Activated CD4-positive, alpha-beta T cell treated with anti-CD3 and anti-CD28 coated beads, Interleukin-2, Interleukin-4, amounts not matched to agents 100 ng/mL and 50 ng/mL, durations not matched to agents 16 hours and 8 hours (primary cell): ENCODE measurements at regions not wholly inside any gene's neighbourhood (a gene's known extent, or its start where the extent isn't known, plus 50 kb on each side); places are given as distances from the start of the nearest gene placed in this dataset.
A peak's percentile ranks its signal among the peaks of the same experiment; 100 is the strongest.
"Not testable (repeated sequence)": the region's sequence is repeated elsewhere in the genome, so short reads cannot be mapped to it uniquely, and the experiment has no call there.

Experiments
- DNase-seq: peaks from one replicate; pipeline ENCODE4 v3.0.0-alpha.2; 2020; ENCODE audit warnings: low spot score

GRCh38 chr7:153217032-153217431 is 457.5 kb downstream of the ACTR3B start:
- DNase-seq, result no peak

GRCh38 chr7:153224890-153225289 is 465.3 kb downstream of the ACTR3B start:
- no peak for DNase-seq

GRCh38 chr7:153245136-153245535 is 485.6 kb downstream of the ACTR3B start:
- not testable (repeated sequence) for DNase-seq

GRCh38 chr7:153245809-153246208 is 486.3 kb downstream of the ACTR3B start:
- DNase-seq, result no peak

GRCh38 chr7:153247926-153248325 is 488.4 kb downstream of the ACTR3B start:
- DNase-seq, result no peak

GRCh38 chr7:153258686-153259085 is 499.1 kb downstream of the ACTR3B start:
- no peak for DNase-seq

GRCh38 chr7:153276394-153276793 is 516.8 kb downstream of the ACTR3B start:
- no peak for DNase-seq

GRCh38 chr7:153286763-153287162 is 527.2 kb downstream of the ACTR3B start:
- DNase-seq, result no peak

GRCh38 chr7:153290066-153290465 is 530.5 kb downstream of the ACTR3B start:
- no peak for DNase-seq

- DNase-seq, result no peak
Measured at GRCh38 chr7:153297141-153297540, 537.6 kb downstream of the ACTR3B start.

- DNase-seq, result no peak
Measured at GRCh38 chr7:153301936-153302335, 542.4 kb downstream of the ACTR3B start.

- DNase-seq, result no peak
Measured at GRCh38 chr7:153320005-153320404, 560.5 kb downstream of the ACTR3B start.

GRCh38 chr7:153320681-153321080 is 561.1 kb downstream of the ACTR3B start:
- no peak for DNase-seq

GRCh38 chr7:153322991-153323390 is 563.4 kb downstream of the ACTR3B start:
- no peak for DNase-seq

- DNase-seq, result no peak
Measured at GRCh38 chr7:153324094-153324493, 564.5 kb downstream of the ACTR3B start.

- no peak for DNase-seq
Measured at GRCh38 chr7:153327683-153328082, 568.1 kb downstream of the ACTR3B start.

- no peak for DNase-seq
Measured at GRCh38 chr7:153331427-153331826, 571.9 kb downstream of the ACTR3B start.

GRCh38 chr7:153354071-153354470 is 594.5 kb downstream of the ACTR3B start:
- DNase-seq, result no peak

- DNase-seq, result no peak
Measured at GRCh38 chr7:153370092-153370491, 610.5 kb downstream of the ACTR3B start.

GRCh38 chr7:153380636-153381035 is 621.1 kb downstream of the ACTR3B start:
- DNase-seq, result no peak

GRCh38 chr7:153381275-153382040 is 621.9 kb downstream of the ACTR3B start:
- peak; percentile 25 for DNase-seq

GRCh38 chr7:153382641-153383101 is 623.1 kb downstream of the ACTR3B start:
- DNase-seq, result no peak

- DNase-seq, result no peak
Measured at GRCh38 chr7:153383781-153384180, 624.2 kb downstream of the ACTR3B start.

- no peak for DNase-seq
Measured at GRCh38 chr7:153385502-153385901, 626.0 kb downstream of the ACTR3B start.
